Occipital lobe (tissue), 1 donor: ENCODE measurements at regions not wholly inside any gene's neighbourhood (a gene's known extent, or its start where the extent isn't known, plus 50 kb on each side); places are given as distances from the start of the nearest gene placed in this dataset.

Experiments used
- DNase-seq: peaks from one replicate; lab custom pipeline; 2025; lab: John Stamatoyannopoulos, UW

DNA sequence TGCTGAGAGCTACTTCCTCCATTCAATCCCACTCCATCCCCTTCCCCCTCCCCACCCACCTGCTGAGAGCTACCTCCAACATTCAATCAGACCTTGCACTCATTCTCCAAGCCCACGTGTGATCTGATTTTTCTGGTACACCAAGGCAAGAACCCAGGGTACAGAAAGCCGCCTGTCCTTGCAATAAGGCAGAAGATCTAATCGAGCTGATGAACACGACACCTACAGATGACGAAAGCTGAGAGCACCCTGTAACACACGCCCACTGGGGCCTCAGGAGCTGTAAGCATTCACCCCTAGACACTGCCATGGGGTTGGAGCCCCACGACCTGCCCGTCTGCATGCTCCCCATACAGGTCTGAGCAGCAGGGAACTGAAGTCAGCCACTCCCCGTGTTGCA is 58.3 kb downstream of the TRIML1 start:
- no peak for DNase-seq

DNA sequence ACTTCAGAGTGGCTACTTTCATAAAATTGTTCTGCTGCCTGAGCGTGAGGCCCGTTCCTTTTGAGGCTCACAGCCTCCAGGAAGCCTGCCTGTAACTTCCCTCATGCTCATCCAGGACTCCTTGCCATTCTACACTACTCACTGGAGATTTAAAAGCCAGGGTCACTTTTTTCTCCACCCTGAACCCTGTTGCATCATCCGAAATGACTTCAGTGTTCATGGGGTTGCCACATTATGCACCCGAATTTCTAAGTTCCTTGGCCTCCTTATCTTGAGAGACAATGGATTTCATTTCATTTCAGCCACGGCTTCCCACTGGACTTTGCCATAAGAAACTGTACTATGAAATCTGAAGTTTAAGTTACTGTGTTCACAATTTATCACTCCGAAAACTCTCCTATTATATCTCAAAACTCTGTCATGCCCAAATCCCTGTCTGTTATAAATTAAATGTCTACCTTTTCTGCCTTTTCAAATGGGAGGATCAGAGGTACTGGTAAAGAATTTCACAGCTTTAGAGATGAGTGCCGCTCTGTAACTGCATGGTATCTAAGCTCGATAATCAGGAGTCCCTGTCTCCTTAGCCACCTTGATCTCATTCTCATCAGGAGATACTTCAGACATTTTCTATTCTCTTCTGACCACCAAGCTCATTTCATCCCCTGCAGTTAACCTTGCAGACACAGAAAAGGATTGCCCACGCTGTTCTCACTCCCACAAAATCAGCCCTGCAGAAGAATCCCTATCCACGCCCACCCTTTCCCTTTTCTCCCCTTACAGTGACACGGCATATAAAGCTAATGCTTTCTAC is 59.9 kb downstream of the TRIML1 start:
- no peak for DNase-seq

DNA sequence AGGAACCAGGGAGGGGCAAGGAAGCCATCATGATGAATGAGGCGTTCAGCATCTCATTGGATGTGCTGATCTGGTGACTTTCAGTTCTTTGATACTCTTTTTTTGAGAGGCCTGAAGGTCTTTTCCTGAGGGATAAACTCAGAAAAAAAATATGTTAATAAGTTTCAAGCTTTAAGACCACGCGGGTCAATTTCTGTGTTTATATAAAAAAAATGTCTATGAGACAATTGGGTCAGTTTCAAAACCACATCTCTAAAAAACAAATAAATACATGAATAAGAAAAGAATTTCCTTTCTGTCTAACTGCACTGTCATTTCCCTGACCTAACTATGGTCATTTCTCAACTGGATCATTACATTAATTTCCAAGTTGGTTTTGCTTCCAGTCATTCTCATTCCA is 62.6 kb downstream of the TRIML1 start:
- no peak for DNase-seq

DNA sequence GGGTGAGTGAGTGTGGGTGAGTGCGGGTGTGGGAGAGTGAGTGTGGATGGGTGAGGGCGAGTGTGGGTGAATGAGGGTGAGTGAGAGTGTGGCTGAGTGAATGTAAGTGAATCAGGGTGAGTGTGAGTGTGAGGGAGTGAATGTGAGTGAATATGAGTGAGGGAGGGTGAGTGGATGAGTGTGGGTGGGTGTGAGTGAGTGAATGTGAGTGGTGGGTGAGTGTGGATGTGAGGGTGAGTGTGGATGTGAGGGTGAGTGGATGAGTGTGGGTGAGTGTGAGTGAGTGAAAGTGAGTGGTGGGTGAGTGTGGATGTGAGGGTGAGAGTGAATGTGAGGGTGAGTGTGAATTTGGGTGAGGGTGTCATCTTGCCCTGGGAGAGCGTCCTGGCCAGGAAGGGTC is 67.5 kb downstream of the TRIML1 start:
- DNase-seq = no peak

DNA sequence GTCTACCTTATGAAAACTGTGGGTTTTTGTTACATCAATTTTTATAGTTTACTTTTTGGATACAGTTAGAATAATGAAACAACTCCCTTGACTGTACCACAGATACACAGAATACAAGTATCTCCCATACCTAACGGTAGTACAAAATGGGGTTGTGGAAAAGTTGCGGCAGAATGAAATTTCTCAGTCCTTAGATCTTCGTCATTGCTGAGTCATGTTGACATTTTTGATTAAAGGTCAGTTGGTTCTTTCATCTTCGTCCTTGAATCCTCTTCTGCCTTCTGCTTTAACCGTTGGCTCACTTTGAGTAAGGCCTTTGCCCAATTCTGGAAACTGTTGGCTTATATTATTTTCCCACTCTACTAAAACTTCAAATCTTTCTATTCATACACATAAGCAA is 75.6 kb downstream of the TRIML1 start:
- no peak for DNase-seq

DNA sequence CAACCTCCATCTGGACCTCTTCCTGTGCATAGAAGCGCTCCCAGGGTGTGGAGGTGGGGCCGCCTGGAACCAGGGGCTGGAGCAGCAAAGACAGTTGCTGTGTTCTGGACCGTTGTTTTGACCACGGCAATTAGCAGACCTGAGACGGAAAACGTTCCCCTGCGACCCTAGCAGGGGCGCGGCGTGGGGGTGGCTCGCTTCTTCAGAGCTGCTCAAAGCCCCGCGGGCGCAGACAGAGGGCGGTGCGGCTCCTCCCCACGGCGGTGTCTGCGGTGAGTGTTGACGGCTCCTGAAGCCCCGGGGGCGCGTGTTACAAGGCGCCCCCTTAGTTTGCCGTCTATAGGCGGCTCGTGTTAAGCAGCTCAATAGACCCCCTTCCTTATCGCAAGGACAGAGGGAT is 79.2 kb downstream of the TRIML1 start:
- no peak for DNase-seq

DNA sequence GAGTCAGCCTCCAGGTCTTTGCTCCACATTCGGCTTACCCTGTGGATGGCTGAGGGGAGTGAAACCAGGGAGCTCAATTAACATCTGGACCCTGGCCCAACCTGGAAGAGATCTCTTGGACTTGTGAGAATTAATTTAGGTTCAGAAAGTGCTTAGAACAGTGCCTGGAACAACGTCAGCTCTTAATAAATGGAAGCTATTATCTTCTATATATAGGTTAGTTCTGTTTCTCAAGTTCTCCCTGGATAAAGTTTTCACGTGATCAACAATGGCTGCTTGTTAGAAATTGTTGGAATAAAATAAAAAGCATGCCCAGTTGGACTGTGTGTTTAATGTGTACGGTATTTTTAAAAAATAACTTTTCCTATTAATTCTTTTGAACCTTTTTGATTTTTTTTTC is 80.8 kb downstream of the TRIML1 start:
- DNase-seq = no peak

DNA sequence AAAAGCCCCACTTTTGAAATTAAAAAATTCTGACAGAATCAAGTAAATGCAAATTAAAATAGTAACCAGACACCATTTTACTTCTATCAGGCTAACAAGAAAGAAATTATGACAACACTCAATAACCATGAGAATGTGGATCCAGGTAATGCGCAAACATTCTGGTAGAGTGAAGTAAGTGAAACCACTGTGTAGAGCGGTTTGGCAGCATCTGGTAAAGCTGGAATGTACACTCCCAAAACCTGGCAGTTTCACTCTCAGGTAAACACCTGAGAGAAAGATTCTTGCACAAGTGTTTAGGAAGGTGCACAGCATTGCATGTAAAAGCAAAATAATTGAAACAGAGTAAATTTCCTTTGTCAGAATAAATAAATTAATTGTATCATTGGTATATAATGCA is 81.8 kb downstream of the TRIML1 start:
- DNase-seq = no peak

DNA sequence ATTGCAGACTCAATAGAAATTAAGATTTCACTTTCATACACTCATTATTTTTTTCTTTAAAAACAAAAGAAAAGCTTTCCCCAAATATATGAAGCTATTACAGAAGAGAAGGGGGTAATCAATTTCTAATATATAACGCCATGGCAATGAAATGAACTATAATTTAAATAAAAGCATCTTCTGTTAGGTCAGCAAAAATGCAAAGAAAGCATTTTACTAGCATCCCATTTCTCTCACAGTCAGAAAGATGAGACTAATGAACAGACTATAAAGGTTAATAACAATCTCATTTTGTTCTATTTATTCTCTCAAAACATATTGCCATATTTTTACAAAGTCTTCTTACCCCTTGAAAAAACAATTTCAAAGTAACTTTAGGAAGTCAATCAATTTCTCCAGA is 89.0 kb downstream of the TRIML1 start:
- DNase-seq = no peak

DNA sequence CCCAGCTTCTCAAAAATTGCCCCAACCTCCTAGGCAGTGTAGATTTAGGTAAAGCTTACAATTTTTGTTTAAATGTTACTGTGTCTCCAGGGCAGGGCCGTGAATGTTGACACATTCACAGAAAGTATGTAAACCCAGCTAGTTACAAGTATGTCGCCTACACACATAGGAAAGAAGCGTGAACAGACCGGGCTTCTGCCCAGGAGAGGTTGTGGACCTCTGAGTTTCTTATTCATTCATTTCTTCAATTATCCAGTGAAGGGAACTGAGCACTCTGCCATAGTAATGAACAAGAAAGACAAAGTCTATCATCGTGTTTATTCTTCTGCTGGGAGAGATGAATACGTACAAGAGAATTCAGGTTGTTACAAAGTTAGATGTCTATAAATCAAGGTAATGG is 93.2 kb downstream of the TRIML1 start:
- DNase-seq = no peak

DNA sequence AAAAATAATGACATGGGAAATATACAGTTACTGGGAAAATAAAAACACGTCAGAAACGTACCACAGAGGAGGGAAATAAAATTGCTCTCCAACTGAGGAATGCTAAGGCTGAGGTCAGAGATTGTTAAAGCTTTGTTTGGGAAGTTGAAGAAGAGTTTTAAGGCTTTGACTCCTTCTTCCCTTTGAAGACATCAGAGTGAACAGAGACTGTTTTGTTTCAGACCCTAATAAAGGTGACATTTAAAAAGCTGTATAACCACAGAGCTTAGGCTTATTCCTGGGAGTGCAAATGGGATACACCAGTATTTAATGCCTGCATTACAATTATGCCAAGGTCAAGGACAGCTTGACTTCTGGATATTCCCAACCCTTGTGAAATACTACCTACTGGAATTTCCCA is 102.8 kb downstream of the TRIML1 start:
- DNase-seq = no peak

DNA sequence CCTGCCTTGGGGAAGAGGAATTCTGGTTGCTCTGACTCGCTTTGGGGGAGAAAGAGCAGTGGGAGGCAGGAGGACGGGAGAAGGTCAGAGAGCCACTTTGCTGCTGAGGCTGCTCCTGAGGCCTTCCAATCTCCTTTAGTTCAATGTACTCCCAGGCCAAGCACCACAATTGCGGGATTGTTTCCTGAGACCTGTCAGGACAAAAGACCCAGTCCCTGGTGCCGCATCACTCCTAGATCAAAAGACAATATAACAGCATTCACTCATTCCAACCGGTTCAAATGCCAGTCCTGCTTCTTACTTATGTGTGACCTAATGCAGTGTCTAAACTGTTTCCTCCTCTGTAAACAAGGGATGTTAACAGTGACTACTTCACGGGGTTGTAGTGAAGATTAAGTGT is 106.4 kb downstream of the TRIML1 start:
- DNase-seq = no peak

DNA sequence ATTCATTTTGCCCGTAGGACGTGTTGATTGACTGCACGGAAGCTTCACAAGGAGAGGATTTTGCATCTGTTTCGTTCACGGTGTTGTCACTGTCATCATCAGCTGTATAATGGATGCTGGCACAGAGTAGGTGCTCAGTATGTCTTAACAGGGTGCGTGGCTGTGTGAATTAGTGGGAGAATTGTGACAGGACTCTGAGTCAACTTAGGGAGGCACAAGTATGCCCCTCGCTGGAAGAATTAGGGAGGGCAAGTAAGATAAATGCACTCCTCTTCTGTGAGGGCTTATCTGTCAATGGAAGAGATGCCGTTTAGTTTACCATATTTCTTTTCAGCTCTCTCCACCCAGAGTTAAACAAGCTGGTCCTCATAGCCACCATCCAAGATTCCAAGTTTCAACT is 107.2 kb downstream of the TRIML1 start:
- no peak for DNase-seq

DNA sequence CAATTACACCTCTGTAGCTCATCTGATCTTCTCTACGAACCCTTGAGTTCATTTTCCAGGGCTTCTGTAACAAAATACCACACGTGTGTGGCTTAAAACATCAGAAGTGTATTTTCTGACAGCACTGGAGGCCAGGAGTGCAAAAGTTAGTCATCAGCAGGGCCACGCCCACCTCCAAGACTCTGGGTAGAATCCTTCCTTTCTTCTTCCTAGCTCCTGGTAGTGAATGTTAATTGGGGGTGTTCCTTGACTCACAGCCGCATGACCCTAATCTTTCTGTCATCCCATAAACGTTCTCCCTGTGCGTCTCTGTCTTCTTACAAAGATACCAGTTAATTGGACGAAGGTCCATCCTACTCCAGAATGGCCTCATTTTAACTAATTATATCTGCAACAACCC is 115.0 kb downstream of the TRIML1 start:
- no peak for DNase-seq

DNA sequence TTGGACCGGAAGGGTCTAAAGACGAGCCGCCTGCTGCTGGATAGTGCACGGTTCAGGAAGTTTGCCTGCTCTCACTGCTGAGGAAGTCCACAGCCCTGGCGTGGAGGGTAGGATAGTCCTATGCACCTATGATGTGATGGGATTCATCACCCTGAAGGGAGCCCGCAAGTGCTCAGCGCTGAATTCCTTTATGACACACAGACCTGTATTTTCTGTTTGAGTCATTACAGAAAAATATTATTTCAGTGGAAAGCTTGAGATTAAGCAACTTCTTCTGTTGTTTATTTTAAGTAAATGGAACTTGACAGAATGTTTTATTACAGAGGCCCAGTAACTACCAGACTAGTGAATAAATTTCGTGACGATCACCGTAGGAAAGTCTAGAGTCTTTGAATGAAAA is 123.2 kb downstream of the TRIML1 start:
- DNase-seq = no peak

DNA sequence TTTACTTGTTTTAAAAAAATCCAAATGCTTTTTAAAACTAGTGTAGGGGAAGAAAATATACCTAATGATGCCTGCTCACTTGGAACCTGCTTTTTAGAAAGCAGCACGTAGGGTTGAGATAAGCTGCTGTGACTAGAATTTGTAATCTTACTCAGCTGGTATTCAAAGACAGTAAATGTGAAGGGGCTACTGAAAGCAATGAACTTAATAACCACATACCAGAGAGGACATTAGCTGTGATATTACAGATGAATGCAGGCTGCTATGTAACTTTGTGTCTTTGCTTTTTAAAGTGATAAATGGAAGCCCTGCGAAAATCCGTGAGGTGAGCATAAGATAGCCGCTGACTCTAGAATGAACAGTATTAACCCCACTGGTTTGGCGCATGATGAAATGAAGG is 124.1 kb downstream of the TRIML1 start:
- no peak for DNase-seq

DNA sequence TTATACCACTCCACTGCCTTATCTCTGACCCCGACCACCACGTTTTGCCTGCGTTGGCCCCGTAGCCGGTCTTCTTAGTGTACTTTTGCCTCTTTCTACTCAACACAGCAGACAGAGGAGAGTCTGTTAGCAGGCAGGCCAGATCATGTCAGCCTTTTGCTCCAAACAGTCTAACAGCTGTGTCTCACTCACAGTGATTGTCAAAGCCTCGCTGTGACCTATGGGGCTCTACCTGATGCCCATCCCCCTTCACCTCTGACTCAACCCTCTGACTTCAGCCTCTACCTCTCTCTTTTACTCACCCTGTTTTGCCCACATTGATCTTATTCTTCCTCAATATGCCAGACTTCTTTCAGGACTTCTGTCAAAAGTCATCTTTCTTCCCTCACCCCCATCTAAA is 127.1 kb downstream of the TRIML1 start:
- DNase-seq = no peak

DNA sequence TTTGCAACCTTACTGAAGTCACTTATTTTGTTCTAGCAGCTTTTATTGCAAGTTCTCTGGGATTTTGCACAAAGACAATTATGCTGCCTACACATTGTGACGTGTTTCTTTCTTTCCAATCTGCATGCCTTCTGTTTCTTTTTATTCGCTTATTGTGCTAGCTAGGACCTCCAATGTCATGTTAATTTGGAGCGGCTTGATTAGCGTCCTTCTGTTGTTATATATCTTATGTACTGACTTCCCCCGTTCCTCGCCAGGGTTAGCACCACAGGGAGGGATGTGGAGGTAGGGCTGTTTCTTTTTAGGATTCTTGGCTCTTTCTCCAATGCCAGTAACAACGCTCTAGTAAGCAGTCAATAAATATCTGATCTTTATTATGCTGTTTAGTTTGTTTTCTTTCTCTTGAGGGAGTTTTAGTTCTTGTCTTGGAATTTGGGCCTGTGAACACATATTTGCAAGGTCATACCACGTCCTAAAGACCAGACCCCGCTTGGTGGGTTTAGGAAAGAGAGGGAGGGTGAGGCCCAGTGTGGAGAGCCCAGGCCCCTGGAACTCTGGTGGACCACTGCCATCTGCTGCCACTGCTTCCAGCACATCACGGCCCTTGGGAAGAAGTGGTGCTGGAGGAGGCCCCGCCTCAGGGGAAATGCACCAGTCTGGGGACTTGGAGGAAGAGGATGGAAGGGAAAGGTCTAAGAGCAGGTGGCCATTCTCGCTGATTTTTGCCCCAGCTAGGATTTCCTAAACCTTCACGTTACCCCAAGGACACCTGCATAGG is 129.1 kb downstream of the TRIML1 start:
- DNase-seq = no peak

DNA sequence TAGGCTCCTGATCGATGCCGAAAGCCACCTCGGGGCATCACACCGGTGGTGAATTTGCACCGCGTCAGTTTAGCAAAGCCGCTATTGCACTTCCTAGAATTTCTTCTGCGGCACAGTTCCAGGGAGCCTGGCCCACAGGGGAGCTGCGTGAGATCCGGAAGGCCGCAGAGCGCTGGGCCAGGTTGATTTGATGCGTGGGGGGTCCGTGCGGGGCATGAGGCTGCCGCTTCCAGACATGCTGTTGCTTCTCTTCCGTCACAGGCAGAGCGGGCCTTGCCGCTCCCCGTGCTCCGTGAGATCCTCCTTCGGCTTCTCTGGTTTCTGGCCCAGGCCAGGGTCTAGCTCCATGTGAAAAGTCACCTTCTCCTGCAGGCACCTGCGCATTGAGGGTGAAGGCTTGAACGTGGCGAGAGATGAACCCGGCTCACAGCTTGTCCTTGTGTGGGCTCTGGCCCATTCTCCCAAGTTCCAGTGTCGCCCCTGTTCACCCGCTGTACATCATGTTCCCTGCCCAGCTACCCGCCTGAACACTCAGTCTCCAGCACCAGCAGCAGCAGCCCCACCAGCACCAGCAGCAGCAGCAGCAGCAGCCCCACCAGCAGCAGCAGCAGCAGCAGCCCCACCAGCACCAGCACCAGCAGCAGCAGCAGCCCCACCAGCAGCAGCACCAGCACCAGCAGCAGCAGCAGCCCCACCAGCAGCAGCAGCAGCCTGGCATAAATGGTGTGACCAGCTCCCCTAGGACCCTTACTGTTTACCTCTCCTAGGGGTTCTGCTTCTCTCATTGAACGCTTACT is 131.2 kb downstream of the TRIML1 start:
- DNase-seq = no peak

DNA sequence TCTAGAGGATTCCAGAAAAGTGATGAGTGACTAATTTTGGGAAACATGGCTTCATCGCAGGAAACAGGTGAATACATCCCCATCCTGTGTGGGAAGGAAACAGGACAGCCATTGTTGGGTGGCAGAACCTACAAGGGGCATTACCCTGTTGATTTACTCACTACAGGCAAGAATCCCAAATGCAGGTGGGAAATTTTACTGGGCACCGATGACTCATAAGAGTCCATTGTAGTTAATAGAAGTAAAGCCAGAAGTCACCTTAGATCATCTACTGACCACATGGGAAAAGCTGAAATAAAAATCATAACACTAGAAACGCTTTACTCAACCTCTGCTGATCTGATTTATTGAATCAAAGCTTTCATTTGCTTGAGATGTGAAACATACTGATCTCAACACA is 136.4 kb downstream of the TRIML1 start:
- no peak for DNase-seq

DNA sequence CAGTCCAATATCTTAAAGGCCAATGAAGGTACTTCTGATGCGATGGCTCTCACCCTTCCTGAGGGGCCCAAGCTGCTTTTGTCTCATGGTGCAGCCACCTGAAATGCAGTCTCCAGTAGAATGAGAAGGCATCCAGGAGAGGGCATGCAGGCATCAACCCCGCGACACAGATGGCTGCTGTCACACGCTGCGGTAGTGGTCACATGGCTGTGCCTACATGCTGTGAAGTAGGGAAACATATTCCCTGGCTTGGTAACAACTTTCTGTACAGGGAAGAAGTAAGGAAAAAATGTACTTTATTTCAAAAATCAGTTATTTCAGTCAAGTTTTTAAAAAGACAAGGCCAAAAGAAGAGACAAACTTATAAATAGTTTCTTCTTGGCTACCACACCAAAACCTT is 139.9 kb downstream of the TRIML1 start:
- no peak for DNase-seq

DNA sequence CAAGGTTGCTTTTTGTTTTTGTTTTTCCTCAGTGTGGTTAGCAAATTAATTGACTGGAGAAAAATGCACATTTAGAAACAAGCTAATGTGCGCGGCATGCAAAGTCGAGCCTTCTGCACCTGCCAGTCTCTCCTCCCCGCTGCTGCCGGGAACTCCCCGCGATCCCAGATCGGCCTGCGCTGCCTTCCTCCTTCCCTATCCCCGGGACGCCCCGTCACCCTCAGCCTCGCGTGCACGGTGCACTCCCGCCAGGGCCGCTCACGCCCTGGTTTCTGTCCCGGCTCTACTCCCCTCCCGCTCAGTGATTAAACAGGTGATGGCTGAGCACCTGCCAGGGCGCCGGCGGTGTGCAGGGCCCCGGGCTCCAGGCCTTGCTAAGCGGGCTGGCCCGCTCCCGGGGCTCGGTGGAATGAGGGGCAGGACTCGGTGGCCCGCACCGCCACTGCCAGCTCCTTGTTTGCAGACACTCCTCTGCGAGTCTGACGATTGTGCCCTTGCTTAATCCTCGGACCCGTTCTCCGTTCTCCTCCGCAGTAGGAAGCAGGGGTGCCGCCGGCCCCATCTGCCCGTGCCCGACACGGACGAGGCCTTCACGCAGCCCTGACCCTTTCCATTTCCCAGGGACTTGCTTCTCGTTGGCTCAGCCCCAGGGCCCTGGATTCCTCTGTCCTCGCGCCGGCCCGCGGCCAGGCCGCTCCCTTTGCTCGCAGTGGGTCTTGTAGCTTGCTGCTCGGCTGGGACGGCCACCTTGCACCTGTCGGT is 143.4 kb downstream of the TRIML1 start:
- no peak for DNase-seq
